Type B pancreatic cell (in vitro differentiated cells): ENCODE measurements at regions not wholly inside any gene's neighbourhood (a gene's known extent, or its start where the extent isn't known, plus 50 kb on each side); places are given as distances from the start of the nearest gene placed in this dataset.

ENCODE experiments used
- DNase-seq: peaks from one replicate; pipeline ENCODE4 v3.0.0; 2021; ENCODE audit warnings: mixed read lengths; ENCODE audit not compliant: unreplicated experiment; ENCODE audit errors: extremely low spot score
- H3K27ac Mint-ChIP-seq: 2 replicates; pipeline ENCODE4 v1.8.0; 2021; ENCODE audit warnings: mild to moderate bottlenecking, mixed read lengths
- H3K27me3 Mint-ChIP-seq: 2 replicates; pipeline ENCODE4 v1.8.0; 2021; ENCODE audit warnings: mixed read lengths
- H3K36me3 Mint-ChIP-seq: 2 replicates; pipeline ENCODE4 v1.8.0; 2021; ENCODE audit warnings: mixed read lengths
- H3K4me1 Mint-ChIP-seq: one replicate; pipeline ENCODE4 v1.8.0; 2021; ENCODE audit warnings: mixed read lengths; ENCODE audit not compliant: unreplicated experiment
- H3K4me3 Mint-ChIP-seq: 2 replicates; pipeline ENCODE4 v1.8.0; 2021; ENCODE audit warnings: mild to moderate bottlenecking, mixed read lengths
- H3K9me3 Mint-ChIP-seq: 2 replicates; pipeline ENCODE4 v1.8.0; 2021; ENCODE audit warnings: mixed read lengths
- TF ChIP-seq, protein P1 (sequence below): fragments of 200-600 bp; sonication (generic); conservative IDR thresholded peaks from 2 replicates; pipeline ENCODE4 v1.5.0; 2021; ENCODE audit warnings: antibody characterized with exemption, mild to moderate bottlenecking

DNA sequence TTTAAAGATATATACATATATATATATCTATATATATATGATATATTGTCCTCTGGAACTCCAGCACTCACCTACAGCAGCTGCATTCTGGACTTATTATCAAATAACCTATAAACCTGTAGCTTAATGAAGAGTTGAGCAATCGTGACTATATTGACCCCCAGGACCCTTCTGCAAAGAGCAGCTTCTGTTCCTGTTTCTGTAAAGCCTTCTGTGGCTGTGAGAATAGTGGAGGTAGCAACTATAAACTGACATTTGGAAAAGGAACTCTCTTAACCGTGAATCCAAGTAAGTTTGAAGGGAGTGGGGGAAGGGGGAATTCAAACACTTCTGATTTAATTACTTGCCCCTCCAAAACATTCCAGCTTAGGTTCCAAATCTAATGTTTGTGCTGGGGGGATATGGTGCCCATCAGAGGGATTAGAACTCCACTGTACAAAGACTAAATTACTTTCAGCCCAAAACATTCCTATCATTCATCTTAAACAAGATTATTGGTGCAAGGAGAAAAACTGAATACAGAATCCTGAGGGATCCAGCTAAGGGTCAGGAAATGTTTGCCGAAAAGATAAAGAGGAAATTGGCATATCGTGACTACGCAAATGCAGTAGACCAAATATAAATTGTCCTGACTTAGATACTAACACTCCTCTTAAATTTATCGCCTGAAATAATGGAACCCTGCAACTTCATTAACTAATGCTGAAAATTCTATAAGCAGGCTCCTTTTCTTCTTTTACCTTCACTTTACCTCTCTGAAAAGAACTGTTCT is 106.1 kb downstream of the DAD1 start:
- Mint-ChIP-seq H3K4me1 (peaks cover 60% of the 10 kb centered on the region), H3K27ac (no peak overlapping the region), H3K9me3 (no peaks in the 10 kb centered on the region), H3K27me3 (peaks cover 33% of the 10 kb centered on the region), H3K36me3 (no peaks in the 10 kb centered on the region), H3K4me3 (no peak overlapping the region)
- no peak for DNase-seq
- TF ChIP-seq, protein P1, sequence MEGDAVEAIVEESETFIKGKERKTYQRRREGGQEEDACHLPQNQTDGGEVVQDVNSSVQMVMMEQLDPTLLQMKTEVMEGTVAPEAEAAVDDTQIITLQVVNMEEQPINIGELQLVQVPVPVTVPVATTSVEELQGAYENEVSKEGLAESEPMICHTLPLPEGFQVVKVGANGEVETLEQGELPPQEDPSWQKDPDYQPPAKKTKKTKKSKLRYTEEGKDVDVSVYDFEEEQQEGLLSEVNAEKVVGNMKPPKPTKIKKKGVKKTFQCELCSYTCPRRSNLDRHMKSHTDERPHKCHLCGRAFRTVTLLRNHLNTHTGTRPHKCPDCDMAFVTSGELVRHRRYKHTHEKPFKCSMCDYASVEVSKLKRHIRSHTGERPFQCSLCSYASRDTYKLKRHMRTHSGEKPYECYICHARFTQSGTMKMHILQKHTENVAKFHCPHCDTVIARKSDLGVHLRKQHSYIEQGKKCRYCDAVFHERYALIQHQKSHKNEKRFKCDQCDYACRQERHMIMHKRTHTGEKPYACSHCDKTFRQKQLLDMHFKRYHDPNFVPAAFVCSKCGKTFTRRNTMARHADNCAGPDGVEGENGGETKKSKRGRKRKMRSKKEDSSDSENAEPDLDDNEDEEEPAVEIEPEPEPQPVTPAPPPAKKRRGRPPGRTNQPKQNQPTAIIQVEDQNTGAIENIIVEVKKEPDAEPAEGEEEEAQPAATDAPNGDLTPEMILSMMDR: no peak

DNA sequence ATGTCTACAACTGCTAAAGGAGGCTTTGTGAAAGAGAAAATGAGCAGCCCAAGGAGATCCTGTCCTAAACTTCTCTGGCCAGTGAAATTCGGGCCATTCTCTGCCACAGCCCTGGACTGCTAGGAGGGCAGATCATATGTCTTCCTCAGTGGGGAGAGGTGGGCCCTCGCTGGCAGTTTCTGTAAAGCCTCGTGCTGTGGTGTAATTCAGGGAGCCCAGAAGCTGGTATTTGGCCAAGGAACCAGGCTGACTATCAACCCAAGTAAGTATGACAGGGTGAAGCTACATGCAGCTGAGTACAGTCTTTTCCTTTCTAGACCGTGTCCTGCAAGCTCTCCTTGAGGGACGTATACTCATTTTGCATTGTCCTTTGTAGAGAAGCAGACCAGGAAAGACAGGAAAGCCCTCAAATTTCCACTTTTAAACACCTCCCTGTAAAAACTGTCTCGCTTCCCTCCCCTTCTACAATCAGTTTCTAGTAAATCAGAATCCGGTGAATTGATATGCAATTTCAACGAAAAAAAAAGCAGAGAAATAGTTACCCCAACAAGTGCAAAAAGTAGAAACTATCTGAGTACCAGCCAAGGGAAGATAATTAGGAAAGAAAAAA is 106.8 kb downstream of the DAD1 start:
- Mint-ChIP-seq H3K4me1 (peaks cover 59% of the 10 kb centered on the region), H3K27me3 (peaks cover 35% of the 10 kb centered on the region), H3K9me3 (no peaks in the 10 kb centered on the region), H3K36me3 (no peaks in the 10 kb centered on the region), H3K4me3 (no peak overlapping the region), H3K27ac (no peak overlapping the region)
- TF ChIP-seq, protein P1: no peak
- no peak for DNase-seq

DNA sequence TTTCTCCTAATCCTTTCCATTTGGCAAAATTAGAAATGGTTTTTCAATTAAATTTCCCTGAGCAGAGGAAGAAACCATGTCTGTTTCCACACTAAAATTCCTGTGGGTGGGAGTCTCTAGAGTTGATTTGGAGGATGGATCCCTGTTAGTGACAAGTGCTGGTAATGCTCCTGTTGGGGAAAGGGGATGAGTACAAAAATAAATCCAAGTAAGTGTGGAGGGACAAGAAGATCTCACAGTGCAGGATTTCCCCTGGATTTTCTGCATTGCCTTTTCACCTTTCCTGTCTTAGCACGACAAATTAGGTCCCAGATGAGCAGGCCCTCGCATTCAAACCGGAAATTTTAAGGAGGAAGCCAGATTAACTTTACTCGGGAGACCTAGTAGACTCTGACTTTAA is 107.5 kb downstream of the DAD1 start:
- Mint-ChIP-seq H3K36me3 (no peaks in the 10 kb centered on the region), H3K27me3 (peaks cover 35% of the 10 kb centered on the region), H3K4me3 (no peak overlapping the region), H3K27ac (no peak overlapping the region), H3K9me3 (no peaks in the 10 kb centered on the region), H3K4me1 (peaks cover 57% of the 10 kb centered on the region)
- TF ChIP-seq, protein P1: no peak
- no peak for DNase-seq

DNA sequence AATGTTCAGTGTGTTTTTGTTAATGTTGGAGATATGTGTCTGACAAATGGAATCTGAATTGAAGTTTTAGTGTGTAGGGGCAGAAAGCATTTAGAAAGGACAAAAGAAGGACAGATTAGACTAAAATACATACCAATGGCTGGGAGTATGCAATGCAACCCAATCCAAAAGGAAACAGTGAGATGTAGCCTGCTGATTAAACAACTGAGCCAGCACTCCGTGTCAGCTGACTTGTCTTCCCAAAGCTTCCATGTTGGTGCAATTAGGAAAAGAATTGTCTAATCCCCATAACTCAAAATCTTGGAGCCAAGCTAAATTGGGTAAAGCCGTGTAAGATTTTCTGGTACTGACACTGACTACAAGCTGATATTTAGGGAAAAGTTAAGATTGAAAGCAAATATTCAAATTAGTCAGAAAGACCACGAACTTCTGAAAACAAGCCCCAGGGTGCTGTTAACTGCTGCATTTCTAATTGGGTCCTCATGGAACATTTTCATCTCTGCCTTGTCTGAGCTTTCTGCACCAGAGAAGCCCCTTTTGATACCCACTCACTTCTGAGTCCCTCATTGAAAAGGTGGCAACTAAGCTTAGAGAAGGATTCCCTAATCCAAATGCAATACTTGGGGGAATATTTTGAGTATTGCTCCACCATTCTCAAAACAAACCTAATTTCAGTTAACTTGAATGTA is 109.1 kb downstream of the DAD1 start:
- H3K27me3 Mint-ChIP-seq: peaks cover 40% of the 10 kb centered on the region
- H3K9me3 Mint-ChIP-seq: no peaks in the 10 kb centered on the region
- peaks cover 58% of the 10 kb centered on the region for H3K4me1 Mint-ChIP-seq
- TF ChIP-seq, protein P1: no peak
- DNase-seq: no peak
- no peak overlapping the region for H3K4me3 Mint-ChIP-seq
- H3K36me3 Mint-ChIP-seq: no peaks in the 10 kb centered on the region
- H3K27ac Mint-ChIP-seq: no peak overlapping the region

DNA sequence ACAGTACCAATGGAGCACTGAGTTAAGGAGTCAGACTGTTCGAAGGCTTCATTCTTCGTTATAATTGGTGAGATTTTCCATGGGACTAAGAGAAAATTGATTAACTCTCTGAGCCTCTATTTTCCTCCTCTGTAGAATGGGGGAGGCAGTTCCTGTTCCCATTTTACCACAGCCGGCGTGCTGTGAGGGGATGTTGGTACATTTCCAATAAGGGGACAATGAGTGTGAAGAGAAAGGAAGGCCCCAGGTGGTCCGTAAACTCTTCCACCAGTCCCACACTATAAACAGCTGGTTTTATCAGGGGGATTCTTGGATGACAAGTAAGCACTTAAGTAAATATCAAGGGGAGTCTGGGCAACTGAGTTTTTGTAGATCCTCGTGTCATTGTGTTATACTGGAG is 109.9 kb downstream of the DAD1 start:
- Mint-ChIP-seq H3K4me3 (no peak overlapping the region), H3K4me1 (peaks cover 53% of the 10 kb centered on the region)

More for the DNA sequence above, 109.9 kb downstream of the DAD1 start:
- TF ChIP-seq, protein P1: no peak
- Mint-ChIP-seq H3K9me3 (no peaks in the 10 kb centered on the region), H3K36me3 (no peaks in the 10 kb centered on the region), H3K27ac (no peak overlapping the region), H3K27me3 (peaks cover 44% of the 10 kb centered on the region)
- DNase-seq: no peak
